GM13976 (cell line): ENCODE measurements at regions not wholly inside any gene's neighbourhood (a gene's known extent, or its start where the extent isn't known, plus 50 kb on each side); places are given as distances from the start of the nearest gene placed in this dataset.

Experiments
- DNase-seq: peaks from one replicate; pipeline ENCODE4 v3.0.0; 2012; ENCODE audit warnings: low spot score
- in situ Hi-C: fragments of 300-500 bp; cut with MboI; formaldehyde crosslinking; loops from one replicate; pipeline ENCODE4 v1.12.0; 2022; ENCODE audit warnings: low sequenced_read_pairs, mixed read lengths, inconsistent platforms; ENCODE audit not compliant: unreplicated experiment
- TF ChIP-seq, protein P1 (sequence below): IDR thresholded peaks from 2 replicates; pipeline ENCODE4 v1.5.1; 2012; ENCODE audit warnings: borderline replicate concordance, mild to moderate bottlenecking; ENCODE audit not compliant: insufficient read depth; ENCODE audit errors: extremely low read depth, missing control alignments, control extremely low read depth

GRCh38 chr7:22550514-22551030, 50.6 kb upstream of the STEAP1B start:
- TF ChIP-seq, protein P1, sequence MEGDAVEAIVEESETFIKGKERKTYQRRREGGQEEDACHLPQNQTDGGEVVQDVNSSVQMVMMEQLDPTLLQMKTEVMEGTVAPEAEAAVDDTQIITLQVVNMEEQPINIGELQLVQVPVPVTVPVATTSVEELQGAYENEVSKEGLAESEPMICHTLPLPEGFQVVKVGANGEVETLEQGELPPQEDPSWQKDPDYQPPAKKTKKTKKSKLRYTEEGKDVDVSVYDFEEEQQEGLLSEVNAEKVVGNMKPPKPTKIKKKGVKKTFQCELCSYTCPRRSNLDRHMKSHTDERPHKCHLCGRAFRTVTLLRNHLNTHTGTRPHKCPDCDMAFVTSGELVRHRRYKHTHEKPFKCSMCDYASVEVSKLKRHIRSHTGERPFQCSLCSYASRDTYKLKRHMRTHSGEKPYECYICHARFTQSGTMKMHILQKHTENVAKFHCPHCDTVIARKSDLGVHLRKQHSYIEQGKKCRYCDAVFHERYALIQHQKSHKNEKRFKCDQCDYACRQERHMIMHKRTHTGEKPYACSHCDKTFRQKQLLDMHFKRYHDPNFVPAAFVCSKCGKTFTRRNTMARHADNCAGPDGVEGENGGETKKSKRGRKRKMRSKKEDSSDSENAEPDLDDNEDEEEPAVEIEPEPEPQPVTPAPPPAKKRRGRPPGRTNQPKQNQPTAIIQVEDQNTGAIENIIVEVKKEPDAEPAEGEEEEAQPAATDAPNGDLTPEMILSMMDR: no peak
- no peak for DNase-seq
- in situ Hi-C loops: loop anchor here (10.0 kb wide), 1 partner anchor 504 kb away; no protein-coding TSS in a partner anchor

DNA sequence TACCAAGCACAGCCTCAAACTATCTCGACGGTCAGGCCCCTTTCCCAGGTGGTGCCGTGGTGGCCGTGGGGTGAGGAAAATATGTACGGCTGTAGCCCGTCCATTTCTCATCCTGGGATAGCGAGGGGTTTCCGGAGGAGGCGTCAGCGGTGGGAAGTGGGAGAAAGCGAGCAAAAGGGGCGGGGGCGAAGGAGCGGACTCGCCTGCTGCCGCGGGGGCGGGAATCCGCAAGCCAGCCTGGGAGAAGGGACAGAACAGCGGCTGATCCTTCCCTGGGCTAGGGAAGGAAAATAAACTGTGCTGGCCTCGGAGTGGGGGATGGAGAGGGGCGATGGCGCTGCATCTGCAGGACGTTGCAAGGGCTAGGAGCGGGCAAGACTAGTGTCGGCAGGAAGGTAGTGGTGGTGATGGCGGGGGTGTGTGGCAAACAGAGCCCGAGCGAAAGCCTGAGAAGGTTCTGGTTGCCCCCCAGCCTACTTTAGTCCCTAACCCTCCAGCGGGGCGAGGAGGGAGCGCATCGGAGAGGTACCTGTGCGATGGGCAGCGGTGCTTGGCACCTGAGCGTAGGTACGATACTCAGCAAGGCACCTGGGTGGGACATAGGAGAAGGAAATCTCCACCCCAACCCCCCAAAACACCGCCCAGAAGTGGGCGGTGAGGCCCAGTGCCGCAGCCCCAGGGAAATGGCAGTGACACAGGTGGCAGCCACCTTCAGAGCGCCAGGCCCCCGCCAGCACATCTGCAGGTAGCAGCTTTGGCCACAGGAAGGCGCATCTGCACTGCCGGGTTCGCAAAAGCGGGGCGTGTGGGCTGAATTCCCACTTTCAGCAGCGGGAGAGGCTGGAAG, 49.9 kb upstream of the STEAP1B start:
- peak; percentile 61 for DNase-seq
- TF ChIP-seq, protein P1: peak; percentile 72

More for the DNA sequence above, 49.9 kb upstream of the STEAP1B start:
- in situ Hi-C loops: loop anchor here (10.0 kb wide), 1 partner anchor 505 kb away; no protein-coding TSS in a partner anchor
